Activated CD4-positive, CD25-positive, alpha-beta regulatory T cell treated with anti-CD3 and anti-CD28 coated beads, Interleukin-2, amount 50 U/mL, for 72 hours (primary cell): ENCODE measurements at regions not wholly inside any gene's neighbourhood (a gene's known extent, or its start where the extent isn't known, plus 50 kb on each side); places are given as distances from the start of the nearest gene placed in this dataset.

Experiments
- DNase-seq: peaks from one replicate; pipeline ENCODE4 v3.0.0; 2021

DNA sequence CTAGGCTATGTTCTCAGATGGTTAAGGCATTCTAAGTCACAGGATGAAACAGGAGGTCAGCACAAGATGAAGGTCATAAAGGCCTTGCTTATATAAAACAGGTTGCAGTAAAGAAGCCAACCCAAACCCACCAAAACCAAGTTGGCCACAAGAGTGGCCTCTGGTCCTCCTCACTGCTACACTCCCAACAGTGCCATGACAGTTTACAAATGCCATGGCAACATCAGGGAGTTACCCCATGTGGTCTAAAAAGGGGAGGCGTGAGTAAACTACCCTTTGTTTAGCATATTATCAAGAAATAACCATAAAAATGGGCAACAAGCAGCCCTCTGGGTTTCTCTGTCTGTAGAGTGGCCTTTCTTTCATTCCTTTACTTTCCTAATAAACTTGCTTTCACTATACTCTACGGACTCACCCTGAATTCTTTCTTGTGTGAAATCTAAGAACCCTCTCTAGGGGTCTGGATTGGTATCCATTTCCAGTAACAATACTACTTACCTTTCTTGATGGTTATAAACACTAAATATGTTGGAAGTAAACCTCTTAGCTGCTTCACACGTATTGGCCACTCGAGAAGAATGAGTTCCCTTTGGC lies 1237.9 kb downstream of the FAM181B start:
- DNase-seq = no peak

DNA sequence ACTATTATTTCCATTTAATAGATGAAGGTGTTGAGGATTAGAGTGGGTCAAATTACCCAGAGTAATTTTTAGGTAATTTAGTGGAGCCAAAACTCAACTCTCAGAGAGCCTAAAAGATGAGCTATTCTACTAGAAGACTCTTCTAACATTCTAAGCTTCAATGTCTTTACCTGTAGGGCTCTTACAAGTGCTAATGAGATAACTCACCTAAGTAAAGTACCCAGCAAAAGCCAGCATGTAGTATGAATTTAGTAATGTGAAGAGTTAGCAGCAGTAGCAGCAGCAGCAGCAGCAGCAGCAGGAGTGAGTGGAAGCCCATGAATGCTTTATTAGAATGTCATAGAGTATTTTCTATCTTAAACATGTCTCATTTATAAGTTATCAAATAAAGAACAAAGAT lies 1239.2 kb downstream of the FAM181B start:
- DNase-seq = no peak

GRCh38 chr11:81492923-81493445 lies 1240.7 kb downstream of the FAM181B start:
- DNase-seq = no peak

DNA sequence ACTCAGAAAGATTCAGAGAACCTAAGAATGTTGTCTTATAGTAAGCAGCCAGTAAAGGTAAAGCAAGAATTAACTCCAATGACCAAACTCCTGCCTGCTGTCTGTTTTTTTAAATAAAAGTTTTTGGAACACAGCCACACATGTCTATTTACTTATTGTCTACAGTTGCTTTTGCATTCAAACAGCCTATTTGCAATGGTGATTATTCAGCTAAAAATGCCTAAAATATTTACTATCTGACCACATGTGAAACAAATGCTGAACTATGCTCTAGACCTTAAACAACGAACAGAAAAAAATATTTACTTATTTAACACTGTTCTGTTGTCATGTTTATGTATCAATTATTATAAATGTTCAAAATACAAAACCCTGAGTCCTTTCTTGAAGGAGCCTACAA lies 1246.6 kb downstream of the FAM181B start:
- DNase-seq = no peak

GRCh38 chr11:81484196-81484595 lies 1249.5 kb downstream of the FAM181B start:
- no peak for DNase-seq

DNA sequence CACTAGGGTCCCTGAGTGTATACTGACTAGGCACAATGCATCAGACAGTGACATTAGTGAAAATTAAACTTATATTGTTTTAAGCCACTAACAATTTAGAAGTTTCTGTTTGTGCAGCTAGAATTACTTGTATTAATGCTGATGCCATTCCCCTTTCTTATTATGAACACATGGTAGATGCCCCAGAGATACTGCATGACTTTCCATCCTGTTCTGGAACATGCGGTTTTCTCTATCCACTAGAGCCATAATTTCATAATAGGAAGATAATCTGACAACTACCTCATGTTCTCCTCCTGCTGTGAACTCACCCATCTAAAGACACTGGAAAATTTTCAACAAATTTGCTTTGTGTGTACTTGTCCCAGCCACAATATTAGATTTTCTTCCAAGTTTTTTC lies 1256.4 kb downstream of the FAM181B start:
- no peak for DNase-seq

- no peak for DNase-seq
Measured at GRCh38 chr11:81476345-81476744, 1257.3 kb downstream of the FAM181B start.

DNA sequence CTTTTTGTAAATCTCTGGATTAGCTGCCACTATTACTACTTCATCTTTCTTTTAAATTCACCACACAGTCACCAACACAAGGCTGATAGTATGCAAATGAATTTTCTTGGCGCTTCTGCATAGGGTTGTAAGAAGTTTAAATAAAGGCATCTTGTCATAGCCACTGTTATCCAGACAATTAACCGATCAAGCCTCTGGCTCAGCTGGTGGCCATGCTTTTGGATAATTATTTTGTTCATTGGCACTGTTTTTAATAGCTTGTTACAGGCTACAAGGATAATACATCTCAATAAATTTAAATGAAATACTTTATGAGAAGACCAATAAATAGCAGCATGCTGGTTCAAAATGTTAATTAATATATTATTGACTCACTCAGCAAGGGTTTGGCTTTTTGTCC lies 1261.0 kb downstream of the FAM181B start:
- no peak for DNase-seq

GRCh38 chr11:81470446-81470845 lies 1263.2 kb downstream of the FAM181B start:
- DNase-seq = no peak

- DNase-seq = no peak
Measured at GRCh38 chr11:81459766-81460306, 1273.8 kb downstream of the FAM181B start.

DNA sequence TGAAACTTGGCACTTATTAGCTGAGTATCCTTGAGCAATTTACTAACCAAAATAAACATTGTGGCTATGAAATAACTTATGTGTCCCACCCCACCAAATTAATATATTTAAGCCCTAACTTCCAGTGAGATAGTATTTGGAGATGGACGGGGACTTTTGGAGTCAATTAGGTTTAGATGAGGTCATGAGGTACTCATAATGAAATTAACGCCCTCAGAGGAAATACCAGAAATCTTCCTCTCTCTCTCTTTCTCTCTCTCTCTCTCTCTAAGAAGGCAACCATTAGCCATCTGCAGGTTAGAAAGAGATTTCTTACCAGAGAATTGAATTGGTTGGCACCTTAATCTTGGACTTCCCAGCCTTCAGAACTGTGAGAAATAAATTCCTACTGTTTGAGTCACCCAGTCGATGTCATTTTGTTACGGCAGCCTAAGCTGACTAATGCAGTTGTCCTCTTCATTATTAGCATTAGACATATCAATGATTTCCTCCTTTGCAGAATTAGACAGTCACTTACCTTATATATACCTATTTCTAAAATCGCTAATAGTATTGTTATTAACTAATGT lies 1284.0 kb downstream of the FAM181B start:
- no peak for DNase-seq

GRCh38 chr11:81444297-81444696 lies 1289.4 kb downstream of the FAM181B start:
- DNase-seq = no peak

DNA sequence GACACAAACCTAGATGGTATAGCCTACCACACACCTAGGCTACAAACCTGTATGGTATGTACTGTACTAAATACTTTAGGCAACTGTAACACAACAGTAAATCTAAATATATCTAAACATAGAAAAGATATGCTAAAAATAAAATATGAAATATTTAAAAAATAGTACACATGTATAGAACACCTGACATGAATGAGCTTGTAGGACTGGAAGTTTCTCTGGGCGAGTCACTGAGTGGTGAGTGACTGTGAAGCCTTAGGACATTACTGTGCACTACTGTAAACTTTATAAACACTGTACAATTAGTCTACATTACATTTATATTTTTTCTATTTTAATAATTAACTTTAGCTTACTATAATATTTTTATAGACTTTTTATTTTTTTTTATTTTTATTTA lies 1301.3 kb downstream of the FAM181B start:
- DNase-seq = no peak

- DNase-seq = no peak
Measured at GRCh38 chr11:81424822-81425221, 1308.8 kb downstream of the FAM181B start.

- DNase-seq = no peak
Measured at GRCh38 chr11:81422402-81422801, 1311.3 kb downstream of the FAM181B start.

- DNase-seq = no peak
Measured at GRCh38 chr11:81421251-81421860, 1312.3 kb downstream of the FAM181B start.

DNA sequence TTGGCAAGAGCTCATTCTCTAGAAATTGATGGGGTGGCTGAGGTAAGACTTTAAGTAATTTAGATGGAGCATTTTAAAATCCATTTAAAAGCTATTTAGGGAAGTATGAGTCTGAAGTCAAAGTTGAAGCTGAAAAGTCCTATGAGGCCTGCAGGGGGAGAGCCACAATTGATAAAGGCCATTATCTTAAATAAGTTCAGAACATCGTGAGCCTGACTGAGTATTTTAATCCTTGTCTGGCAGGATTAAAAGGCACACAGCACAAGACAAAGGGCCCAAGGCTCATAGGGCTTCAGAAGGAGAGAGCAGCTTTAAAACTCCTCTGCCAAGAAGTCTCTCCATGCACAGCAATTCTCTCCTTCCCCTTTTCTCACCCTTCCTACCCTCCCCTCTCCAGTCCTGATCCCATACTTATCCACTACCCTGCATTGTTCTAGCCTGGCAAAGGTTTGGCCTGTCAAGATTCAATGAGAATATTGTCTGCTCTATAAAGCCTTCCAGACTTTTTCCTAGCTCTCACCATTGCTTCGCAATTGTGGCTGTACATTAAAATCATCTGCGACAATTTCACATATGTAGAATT lies 1312.9 kb downstream of the FAM181B start:
- DNase-seq = no peak

- DNase-seq = no peak
Measured at GRCh38 chr11:81397316-81397715, 1336.3 kb downstream of the FAM181B start.

GRCh38 chr11:81394311-81394710 lies 1339.4 kb downstream of the FAM181B start:
- no peak for DNase-seq

GRCh38 chr11:81388326-81388725 lies 1345.3 kb downstream of the FAM181B start:
- DNase-seq = no peak

GRCh38 chr11:81380395-81380794 lies 1353.3 kb downstream of the FAM181B start:
- DNase-seq = no peak

DNA sequence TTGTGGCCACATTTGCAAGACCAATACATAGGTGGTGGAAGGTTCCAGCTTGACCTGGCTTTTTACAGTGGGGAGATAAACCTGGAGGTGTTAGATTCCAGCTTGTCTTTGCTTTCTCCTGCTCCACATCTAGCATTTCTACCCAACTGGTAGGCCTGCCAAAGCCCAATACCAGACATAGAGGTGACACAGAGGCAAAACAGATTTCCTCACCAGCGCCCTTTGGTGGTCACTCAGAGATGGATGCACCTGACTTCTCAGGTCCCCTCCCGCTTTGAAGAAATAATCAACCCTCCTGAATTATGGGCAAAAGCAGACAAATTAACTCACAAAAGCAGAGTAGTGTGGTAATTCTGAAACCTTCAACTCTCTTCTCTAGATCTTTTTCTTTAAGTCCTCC lies 1356.2 kb downstream of the FAM181B start:
- DNase-seq = no peak

- no peak for DNase-seq
Measured at GRCh38 chr11:81373986-81374385, 1359.7 kb downstream of the FAM181B start.

DNA sequence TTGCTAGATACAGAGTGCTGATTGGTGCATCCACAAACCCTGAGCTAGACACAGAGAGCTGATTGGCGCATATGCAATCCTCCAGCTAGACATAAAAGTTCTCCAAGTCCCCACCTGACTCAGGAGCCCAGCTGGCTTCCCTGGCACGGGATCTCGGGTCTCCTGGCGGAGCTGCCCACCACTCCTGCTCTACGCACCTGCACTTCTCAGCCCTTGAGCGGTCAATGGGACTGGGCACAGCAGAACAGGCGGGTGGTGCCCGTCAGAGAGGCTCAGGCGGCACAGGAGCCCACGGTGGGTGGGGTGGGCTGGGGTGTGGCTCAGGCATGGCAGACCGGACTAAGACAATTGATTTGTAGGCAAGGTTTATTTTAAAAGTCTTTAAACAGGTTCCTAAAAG lies 1365.5 kb downstream of the FAM181B start:
- DNase-seq = no peak
